Loucy (cell line): ENCODE measurements at regions not wholly inside any gene's neighbourhood (a gene's known extent, or its start where the extent isn't known, plus 50 kb on each side); places are given as distances from the start of the nearest gene placed in this dataset.

Experiments used
- H2AFZ ChIP-seq: fragments of 200-600 bp; sonication (generic); 2 replicates; pipeline ENCODE4 v1.6.0; 2016; ENCODE audit warnings: antibody characterized with exemption, mild to moderate bottlenecking, low read length, moderate library complexity
- H3F3A ChIP-seq: fragments of 200-600 bp; 2 replicates; pipeline ENCODE4 v1.6.0; 2016; ENCODE audit warnings: antibody characterized with exemption, low read depth, mild to moderate bottlenecking
- H3K27me3 ChIP-seq: fragments of 200-600 bp; sonication (generic); 2 replicates; pipeline ENCODE4 v1.6.1; 2014; ENCODE audit warnings: low read length, mild to moderate bottlenecking; ENCODE audit not compliant: insufficient read depth, poor library complexity, severe bottlenecking
- H3K36me3 ChIP-seq: fragments of 200-600 bp; sonication (generic); 2 replicates; pipeline ENCODE4 v1.6.1; 2016; ENCODE audit warnings: low read length; ENCODE audit not compliant: insufficient read depth
- H3K4me1 ChIP-seq: fragments of 200-600 bp; sonication (generic); 2 replicates; pipeline ENCODE4 v1.5.1; 2014; ENCODE audit warnings: low read length, mild to moderate bottlenecking; ENCODE audit not compliant: insufficient read depth, poor library complexity, severe bottlenecking
- H3K4me2 ChIP-seq: fragments of 200-600 bp; sonication (generic); 2 replicates; pipeline ENCODE4 v1.6.0; 2014; ENCODE audit warnings: antibody characterized with exemption, low read length, low read depth, mild to moderate bottlenecking; ENCODE audit not compliant: poor library complexity, severe bottlenecking
- H3K4me3 ChIP-seq: fragments of 200-600 bp; sonication (generic); 2 replicates; pipeline ENCODE4 v1.5.1; 2014; ENCODE audit warnings: low read length, mild to moderate bottlenecking, mixed read lengths; ENCODE audit not compliant: poor library complexity, severe bottlenecking
- H3K79me2 ChIP-seq: fragments of 200-600 bp; sonication (generic); 2 replicates; pipeline ENCODE4 v1.6.1; 2014; ENCODE audit warnings: low read length; ENCODE audit not compliant: insufficient read depth
- H3K9ac ChIP-seq: fragments of 200-600 bp; sonication (generic); 2 replicates; pipeline ENCODE4 v1.6.0; 2014; ENCODE audit warnings: mild to moderate bottlenecking, low read depth, low read length, moderate library complexity; ENCODE audit not compliant: poor library complexity, severe bottlenecking
- H3K9me2 ChIP-seq: fragments of 200-600 bp; sonication (generic); replicated peaks from 2 replicates; pipeline ENCODE4 v1.6.1; 2016; ENCODE audit warnings: low read depth, low read length, mixed read lengths
- H3K9me3 ChIP-seq: fragments of 200-600 bp; sonication (generic); 2 replicates; pipeline ENCODE4 v1.6.1; 2014; ENCODE audit warnings: mild to moderate bottlenecking, antibody characterized with exemption, low read length, low read depth; ENCODE audit not compliant: insufficient read depth
- H4K20me1 ChIP-seq: fragments of 200-600 bp; sonication (generic); 2 replicates; pipeline ENCODE4 v1.6.0; 2014; ENCODE audit warnings: antibody characterized with exemption, low read length, mild to moderate bottlenecking; ENCODE audit not compliant: insufficient read depth, poor library complexity, severe bottlenecking
- CTCF ChIP-seq: fragments of 200-600 bp; sonication (generic); conservative IDR thresholded peaks from 2 replicates; pipeline ENCODE4 v1.5.1; 2014; ENCODE audit warnings: mild to moderate bottlenecking, antibody characterized with exemption, low read length
- EZH2phosphoT487 ChIP-seq: fragments of 200-600 bp; IDR thresholded peaks from 2 replicates; pipeline ENCODE4 v1.6.1; 2018; ENCODE audit warnings: antibody characterized with exemption, mild to moderate bottlenecking, moderate library complexity, borderline replicate concordance

GRCh38 chr15:70503073-70503745 is 260.1 kb downstream of the UACA start:
- Histone ChIP-seq H3K9me3 (no peaks in the 10 kb centered on the region), H3F3A (0 out of 2 replicates have a peak, but pooled peaks cover 3% of the 10 kb centered on the region), H3K9ac (peak overlapping the region; percentile 24), H3K4me1 (peaks cover 100% of the 10 kb centered on the region), H3K36me3 (no peaks in the 10 kb centered on the region), H3K4me2 (peak overlapping the region; percentile 83), H2AFZ (no peak overlapping the region), H3K27me3 (no peaks in the 10 kb centered on the region), H3K79me2 (0 out of 2 replicates have a peak, but pooled peaks cover 4% of the 10 kb centered on the region), H4K20me1 (no peaks in the 10 kb centered on the region), H3K9me2 (no peaks in the 10 kb centered on the region), H3K4me3 (peak overlapping the region; percentile 62)
- TF ChIP-seq CTCF (no peak), EZH2phosphoT487 (no peak)

- H3K9ac ChIP-seq: peak overlapping the region; percentile 24
- H3K4me3 ChIP-seq: no peak overlapping the region
- H2AFZ ChIP-seq: no peak overlapping the region
- H3K9me3 ChIP-seq: no peaks in the 10 kb centered on the region
- no peaks in the 10 kb centered on the region for H3K9me2 ChIP-seq
- H3K4me1 ChIP-seq: peaks cover 100% of the 10 kb centered on the region
- H3K4me2 ChIP-seq: peak overlapping the region; percentile 83
- H4K20me1 ChIP-seq: no peaks in the 10 kb centered on the region
- H3F3A ChIP-seq: 0 out of 2 replicates have a peak, but pooled peaks cover 3% of the 10 kb centered on the region
- 0 out of 2 replicates have a peak, but pooled peaks cover 4% of the 10 kb centered on the region for H3K79me2 ChIP-seq
- no peaks in the 10 kb centered on the region for H3K27me3 ChIP-seq
- H3K36me3 ChIP-seq: no peaks in the 10 kb centered on the region
- TF ChIP-seq CTCF: no peak
- no peak for TF ChIP-seq EZH2phosphoT487
Observed at GRCh38 chr15:70502529-70502928, 260.8 kb downstream of the UACA start.

- H3K27me3 ChIP-seq: no peaks in the 10 kb centered on the region
- H3K4me1 ChIP-seq: peaks cover 100% of the 10 kb centered on the region
- 0 out of 2 replicates have a peak, but pooled peaks cover 3% of the 10 kb centered on the region for H3F3A ChIP-seq
- H3K9me2 ChIP-seq: no peaks in the 10 kb centered on the region
- TF ChIP-seq EZH2phosphoT487 (no peak), CTCF (no peak)
- H4K20me1 ChIP-seq: no peaks in the 10 kb centered on the region
- H2AFZ ChIP-seq: no peak overlapping the region
- H3K9me3 ChIP-seq: no peaks in the 10 kb centered on the region
- H3K36me3 ChIP-seq: no peaks in the 10 kb centered on the region
- H3K79me2 ChIP-seq: no peaks in the 10 kb centered on the region
- H3K9ac ChIP-seq: peak overlapping the region; percentile 24
- peak overlapping the region; percentile 83 for H3K4me2 ChIP-seq
- H3K4me3 ChIP-seq: no peak overlapping the region
Observed at GRCh38 chr15:70501849-70502248, 261.5 kb downstream of the UACA start.
